Dermis microvascular lymphatic vessel endothelial cell (primary cell): ENCODE measurements at regions not wholly inside any gene's neighbourhood (a gene's known extent, or its start where the extent isn't known, plus 50 kb on each side); places are given as distances from the start of the nearest gene placed in this dataset.

Source experiments
- DNase-seq, 2 donors: peaks; one replicate each; pipeline versions ENCODE4 v3.0.0 to v3.0.0-alpha.2; 2010; ENCODE audit warnings: low read depth in 2 of 2

GRCh38 chr7:130960208-130960988, 226.4 kb upstream of the KLF14 start:
- peak in 1 of 2 donors; percentile 78 for DNase-seq

GRCh38 chr7:130961128-130961601, 227.2 kb upstream of the KLF14 start:
- DNase-seq: no peak

- DNase-seq: no peak
These were observed 228.1 kb upstream of the KLF14 start for GRCh38 chr7:130962109-130962508.

- peak in 1 of 2 donors; percentile 57 for DNase-seq
These were observed 229.3 kb upstream of the KLF14 start for GRCh38 chr7:130963339-130963738.

GRCh38 chr7:130965515-130965914, 231.5 kb upstream of the KLF14 start:
- no peak for DNase-seq

GRCh38 chr7:130966246-130967009, 232.4 kb upstream of the KLF14 start:
- no peak for DNase-seq

GRCh38 chr7:130970196-130970595, 236.2 kb upstream of the KLF14 start:
- DNase-seq: no peak

- DNase-seq: peak; percentile 50 to 70
These were observed 236.7 kb upstream of the KLF14 start for GRCh38 chr7:130970696-130971095.

- DNase-seq: no peak
These were observed 237.3 kb upstream of the KLF14 start for GRCh38 chr7:130971297-130971696.

- DNase-seq: no peak
These were observed 238.2 kb upstream of the KLF14 start for GRCh38 chr7:130972201-130972600.

- no peak for DNase-seq
These were observed 239.6 kb upstream of the KLF14 start for GRCh38 chr7:130973637-130974036.

GRCh38 chr7:130974169-130974568, 240.2 kb upstream of the KLF14 start:
- no peak for DNase-seq

GRCh38 chr7:130974794-130975193, 240.8 kb upstream of the KLF14 start:
- DNase-seq: no peak

GRCh38 chr7:130975731-130976130, 241.7 kb upstream of the KLF14 start:
- no peak for DNase-seq

GRCh38 chr7:130982160-130982638, 248.2 kb upstream of the KLF14 start:
- peak; percentile 30 to 62 for DNase-seq

GRCh38 chr7:130982651-130983050, 248.6 kb upstream of the KLF14 start:
- no peak for DNase-seq

GRCh38 chr7:130985361-130985760, 251.4 kb upstream of the KLF14 start:
- no peak for DNase-seq

GRCh38 chr7:130986261-130986690, 252.3 kb upstream of the KLF14 start:
- peak in 1 of 2 donors; percentile 31 for DNase-seq

- DNase-seq: no peak
These were observed 253.1 kb upstream of the KLF14 start for GRCh38 chr7:130987092-130987491.

- no peak for DNase-seq
These were observed 254.4 kb upstream of the KLF14 start for GRCh38 chr7:130988443-130988842.

- no peak for DNase-seq
These were observed 255.2 kb upstream of the KLF14 start for GRCh38 chr7:130989101-130989795.
